GM12878 (cell line): ENCODE measurements at regions not wholly inside any gene's neighbourhood (a gene's known extent, or its start where the extent isn't known, plus 50 kb on each side); places are given as distances from the start of the nearest gene placed in this dataset.
A peak's percentile ranks its signal among the peaks of the same experiment; 100 is the strongest.

Experiments
- ATAC-seq: fragments of 200-7000 bp; cut with Tn5 transposase; 3 replicates; pipeline ENCODE4 v1.9.1; 2020; ENCODE audit warnings: mild to moderate bottlenecking, moderate library complexity
- BruUV-seq: library from RNA; stranded (reverse); fragments of 400-500 nt; replicated peaks from 2 replicates; lab custom pipeline; 2021; lab: Mats Ljungman, UMichigan
- CTCF ChIA-PET: fragments of 300-600 bp; sonication (Branson Sonifier 250); formaldehyde crosslinking; extraction: SDS; loops from one replicate; lab custom pipeline; 2021; ENCODE audit warnings: inconsistent platforms; lab: Yijun Ruan, JAX
- POLR2A ChIA-PET: fragments of 350-600 bp; formaldehyde crosslinking; extraction: SDS; loops from one replicate; lab custom pipeline; 2021; ENCODE audit warnings: inconsistent platforms; lab: Charles Lee
- RAD21 ChIA-PET: fragments of 300-600 bp; sonication (Branson Sonifier 250); formaldehyde crosslinking; loops from one replicate; lab custom pipeline; 2023; ENCODE audit warnings: antibody characterized with exemption; ENCODE audit not compliant: unreplicated experiment; lab: Charles Lee
- SMC1A ChIA-PET: fragments of 300-600 bp; sonication (Branson Sonifier 250); formaldehyde crosslinking; loops from one replicate; lab custom pipeline; 2023; ENCODE audit not compliant: unreplicated experiment, uncharacterized antibody; lab: Charles Lee
- DNase-seq: peaks from one replicate; pipeline ENCODE4 v3.0.0-alpha.2; 2011; ENCODE audit warnings: low read depth, low spot score
- FAIRE-seq: peaks from 3 replicates; lab custom pipeline; 2011; peaks lifted over from hg19 to GRCh38; lab: Jason Lieb, UNC
- H2AFZ ChIP-seq: 2 replicates; pipeline ENCODE4 v1.6.0; 2011; ENCODE audit warnings: low read depth, low read length, control low read depth; ENCODE audit not compliant: control insufficient read depth
- H3K27ac ChIP-seq: 2 replicates; pipeline ENCODE4 v1.5.1; 2011; ENCODE audit warnings: control low read depth; ENCODE audit not compliant: control insufficient read depth, insufficient read depth
- H3K27me3 ChIP-seq, 2 experiments: replicated peaks in 1 of 2; 2 replicates each; pipeline versions ENCODE4 v1.6.0 to v1.6.1; 2011; ENCODE audit warnings: low read length in 1 of 2; ENCODE audit not compliant: control insufficient read depth in 2 of 2, insufficient read depth in 2 of 2
- H3K36me3 ChIP-seq, 2 experiments: 2 replicates each; pipeline ENCODE4 v1.5.1; 2011; ENCODE audit warnings: low read length in 1 of 2; ENCODE audit not compliant: control insufficient read depth in 2 of 2, insufficient read depth in 2 of 2
- H3K4me1 ChIP-seq: 2 replicates; pipeline ENCODE4 v1.6.1; 2011; ENCODE audit warnings: mild to moderate bottlenecking, low read length, moderate library complexity, mixed read lengths; ENCODE audit not compliant: control insufficient read depth, insufficient read depth
- H3K4me2 ChIP-seq: 2 replicates; pipeline ENCODE4 v1.6.0; 2011; ENCODE audit warnings: control low read depth; ENCODE audit not compliant: control insufficient read depth, insufficient read depth
- H3K4me3 ChIP-seq: fragments of 200-600 bp; sonication (generic); 2 replicates; pipeline ENCODE4 v1.5.1; 2016
- H3K79me2 ChIP-seq: 2 replicates; pipeline ENCODE4 v1.6.0; 2011; ENCODE audit warnings: low read length; ENCODE audit not compliant: control insufficient read depth, insufficient read depth
- H3K9ac ChIP-seq: 2 replicates; pipeline ENCODE4 v1.8.0; 2011; ENCODE audit warnings: low read length, control low read depth, mixed read lengths; ENCODE audit not compliant: control insufficient read depth, insufficient read depth
- H3K9me3 ChIP-seq: replicated peaks from 3 replicates; pipeline ENCODE4 v1.5.1; 2011; ENCODE audit warnings: mild to moderate bottlenecking, low read length; ENCODE audit not compliant: control insufficient read depth, insufficient read depth
- H4K20me1 ChIP-seq: 2 replicates; pipeline ENCODE4 v1.6.0; 2011; ENCODE audit not compliant: control insufficient read depth, insufficient read depth
- NR2F1 ChIP-seq: fragments of 450-650 bp; conservative IDR thresholded peaks from 2 replicates; pipeline ENCODE4 v1.6.1; 2017; ENCODE audit warnings: mild to moderate bottlenecking
- PML ChIP-seq: IDR thresholded peaks from 2 replicates; pipeline ENCODE4 v1.6.1; 2012; ENCODE audit warnings: low read length, inconsistent platforms
- WGBS: methylation state at CpG from one replicate; pipeline ENCODE4 v1.1.6; 2016; ENCODE audit warnings: low lambda C conversion rate; ENCODE audit not compliant: insufficient replicate concordance, insufficient coverage; ENCODE audit errors: missing lambda C conversion rate; 5-methylcytosine and 5-hydroxymethylcytosine counted together
- in situ Hi-C: fragments of 300-500 bp; cut with MboI; formaldehyde crosslinking; loops from 9 replicates; pipeline ENCODE4 v1.14.3; 2018; ENCODE audit warnings: mixed read lengths
- intact Hi-C: fragments of 100-400 bp; cut with micrococcal nuclease; formaldehyde crosslinking; loops from one replicate; pipeline ENCODE4 v1.14.2; 2022; ENCODE audit not compliant: unreplicated experiment
- TF ChIP-seq, protein P1 (sequence below): IDR thresholded peaks from 2 replicates; pipeline ENCODE4 v1.6.1; 2012; ENCODE audit warnings: low read depth, low read length, improper control_type of control experiment
- TF ChIP-seq, protein P2 (sequence below): IDR thresholded peaks from 2 replicates; pipeline ENCODE4 v1.6.1; 2011; ENCODE audit warnings: low read depth, low read length, improper control_type of control experiment, borderline replicate concordance
- TF ChIP-seq, protein P3 (sequence below): fragments of 450-650 bp; IDR thresholded peaks from 2 replicates; pipeline ENCODE4 v1.6.1; 2017; ENCODE audit warnings: mild to moderate bottlenecking, moderate library complexity

DNA sequence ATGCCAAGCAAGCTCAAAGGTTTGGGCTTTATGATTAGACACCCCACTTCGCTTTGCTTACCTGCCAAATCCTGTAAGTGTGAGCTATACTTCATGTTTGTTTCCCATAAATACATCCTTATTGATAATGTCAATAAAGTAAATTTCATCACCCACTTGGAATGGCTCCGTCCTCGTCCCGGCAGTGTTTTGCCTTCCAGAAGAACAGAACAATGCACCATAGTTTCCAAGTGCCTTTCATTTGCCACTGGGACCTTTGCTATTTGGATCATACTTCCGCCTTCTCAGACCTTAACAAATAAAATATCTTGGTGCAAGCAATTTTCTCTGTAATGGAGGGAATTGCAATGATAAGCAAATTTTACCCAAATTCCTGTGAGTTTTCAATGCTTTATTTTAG is 229.3 kb downstream of the PIK3R1 start:
- intact Hi-C loops (loop anchor here (5.0 kb wide), 1 partner anchor 68 kb away; no protein-coding TSS in a partner anchor), in situ Hi-C loops (no loop called here)
- ATAC-seq (no peak), DNase-seq (no peak), FAIRE-seq (no peak)
- POLR2A ChIA-PET, result interaction anchor here (1.2 to 5.6 kb wide), 2 partner anchors 11 kb away, joined by 3 to 69 read pairs; no protein-coding TSS in a partner anchor
- RAD21 ChIA-PET, result interaction anchor here (0.6 to 13.2 kb wide), 5 partner anchors 11 to 158 kb away, joined by 3 to 190 read pairs (median 26); no protein-coding TSS in a partner anchor
- BruUV-seq, result no TSS peak
- Histone ChIP-seq H3K4me3 (no peak overlapping the region), H3K9ac (no peak overlapping the region), H2AFZ (no peak overlapping the region), H3K9me3 (no peaks in the 10 kb centered on the region; the same call in 1 of the 3 replicates), H3K36me3 (no peaks in the 10 kb centered on the region), H3K27ac (no peak overlapping the region), H3K79me2 (no peaks in the 10 kb centered on the region), H3K27me3 (no peaks in the 10 kb centered on the region), H3K4me2 (no peak overlapping the region), H4K20me1 (no peaks in the 10 kb centered on the region), H3K4me1 (peaks cover 29% of the 10 kb centered on the region)
- 96% methylated on average over 5 of the region's 5 CpGs for WGBS
- CTCF ChIA-PET, result interaction anchor here (1.4 to 11.3 kb wide), 5 partner anchors 10 to 158 kb away, joined by 4 to 97 read pairs (median 24); no protein-coding TSS in a partner anchor
- SMC1A ChIA-PET, result interaction anchor here (0.7 to 13.1 kb wide), 9 partner anchors 10 to 157 kb away, joined by 3 to 266 read pairs (median 4); no protein-coding TSS in a partner anchor
- TF ChIP-seq, protein P1, sequence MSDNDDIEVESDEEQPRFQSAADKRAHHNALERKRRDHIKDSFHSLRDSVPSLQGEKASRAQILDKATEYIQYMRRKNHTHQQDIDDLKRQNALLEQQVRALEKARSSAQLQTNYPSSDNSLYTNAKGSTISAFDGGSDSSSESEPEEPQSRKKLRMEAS, result no peak
- no peak for TF ChIP-seq PML

DNA sequence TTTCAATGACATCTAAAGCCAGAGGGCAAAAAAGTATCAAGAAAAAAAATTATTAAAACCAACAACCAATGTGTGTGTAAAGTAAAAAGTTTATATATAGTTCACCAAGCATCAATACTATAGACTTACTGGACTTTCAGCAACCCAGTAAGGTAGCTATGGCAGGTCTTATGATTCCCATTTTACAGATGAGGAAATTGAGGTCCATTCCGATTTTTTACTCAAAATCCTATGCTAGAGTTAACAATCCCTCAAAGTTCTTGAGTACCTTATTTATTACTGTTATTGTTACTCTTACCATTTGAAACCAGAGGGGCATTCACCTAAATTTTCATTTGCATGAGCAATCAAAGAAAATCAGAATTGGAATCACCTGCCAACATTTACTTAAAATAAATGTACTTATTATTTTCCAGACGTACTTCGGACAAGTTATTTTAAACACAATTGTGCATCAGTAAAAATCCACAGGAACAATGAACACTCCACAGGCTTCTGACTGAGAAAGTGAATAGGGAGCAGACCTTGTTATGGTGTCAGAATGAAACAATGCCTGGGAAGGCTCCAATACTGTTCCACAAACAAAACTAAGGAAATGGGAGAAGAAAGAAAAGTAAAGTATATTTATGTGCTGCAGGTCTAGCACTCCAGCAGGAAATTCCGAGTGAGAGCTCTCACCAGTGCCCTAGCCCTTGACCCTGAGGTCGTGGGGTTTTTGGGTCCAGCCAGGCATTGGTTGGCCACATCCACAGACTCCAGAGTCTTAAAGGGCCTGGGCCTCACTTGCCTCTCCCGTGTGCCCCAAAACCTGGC is 229.9 kb downstream of the PIK3R1 start:
- peak overlapping the region; percentile 12; the same call in 1 of the 2 replicates for H3K9ac ChIP-seq
- SMC1A ChIA-PET, result interaction anchor here (0.6 to 13.1 kb wide), 11 partner anchors 9 to 158 kb away, joined by 3 to 266 read pairs (median 4); no protein-coding TSS in a partner anchor
- H3K4me3 ChIP-seq, result no peak overlapping the region
- 44% methylated on average over 6 of the region's 6 CpGs for WGBS
- peak overlapping the region; percentile 77 for H3K27ac ChIP-seq
- no TSS peak for BruUV-seq
- RAD21 ChIA-PET, result interaction anchor here (1.3 to 13.2 kb wide), 6 partner anchors 11 to 158 kb away, joined by 3 to 190 read pairs (median 16); no protein-coding TSS in a partner anchor
- CTCF ChIA-PET, result interaction anchor here (0.8 to 11.3 kb wide), 6 partner anchors 10 to 158 kb away, joined by 3 to 97 read pairs (median 14); no protein-coding TSS in a partner anchor
- in situ Hi-C loops (no loop called here), intact Hi-C loops (loop anchor here (1.0 to 5.0 kb wide), 2 partner anchors 11 to 68 kb away; no protein-coding TSS in a partner anchor)
- no peaks in the 10 kb centered on the region; the same call in 1 of the 3 replicates for H3K9me3 ChIP-seq
- no peak overlapping the region for H3K4me2 ChIP-seq
- no peaks in the 10 kb centered on the region for H3K36me3 ChIP-seq
- H4K20me1 ChIP-seq, result no peaks in the 10 kb centered on the region
- FAIRE-seq (no peak), ATAC-seq (no peak), DNase-seq (no peak)
- H3K4me1 ChIP-seq, result peaks cover 29% of the 10 kb centered on the region
- H3K79me2 ChIP-seq, result no peaks in the 10 kb centered on the region
- H2AFZ ChIP-seq, result peak overlapping the region; percentile 75
- POLR2A ChIA-PET, result interaction anchor here (0.6 to 5.6 kb wide), 3 partner anchors 10 to 18 kb away, joined by 3 to 69 read pairs (median 3); no protein-coding TSS in a partner anchor
- H3K27me3 ChIP-seq, result no peaks in the 10 kb centered on the region
- TF ChIP-seq, protein P2, sequence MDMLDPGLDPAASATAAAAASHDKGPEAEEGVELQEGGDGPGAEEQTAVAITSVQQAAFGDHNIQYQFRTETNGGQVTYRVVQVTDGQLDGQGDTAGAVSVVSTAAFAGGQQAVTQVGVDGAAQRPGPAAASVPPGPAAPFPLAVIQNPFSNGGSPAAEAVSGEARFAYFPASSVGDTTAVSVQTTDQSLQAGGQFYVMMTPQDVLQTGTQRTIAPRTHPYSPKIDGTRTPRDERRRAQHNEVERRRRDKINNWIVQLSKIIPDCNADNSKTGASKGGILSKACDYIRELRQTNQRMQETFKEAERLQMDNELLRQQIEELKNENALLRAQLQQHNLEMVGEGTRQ, result no peak
- peak; percentile 77 for TF ChIP-seq NR2F1
- TF ChIP-seq, protein P3, sequence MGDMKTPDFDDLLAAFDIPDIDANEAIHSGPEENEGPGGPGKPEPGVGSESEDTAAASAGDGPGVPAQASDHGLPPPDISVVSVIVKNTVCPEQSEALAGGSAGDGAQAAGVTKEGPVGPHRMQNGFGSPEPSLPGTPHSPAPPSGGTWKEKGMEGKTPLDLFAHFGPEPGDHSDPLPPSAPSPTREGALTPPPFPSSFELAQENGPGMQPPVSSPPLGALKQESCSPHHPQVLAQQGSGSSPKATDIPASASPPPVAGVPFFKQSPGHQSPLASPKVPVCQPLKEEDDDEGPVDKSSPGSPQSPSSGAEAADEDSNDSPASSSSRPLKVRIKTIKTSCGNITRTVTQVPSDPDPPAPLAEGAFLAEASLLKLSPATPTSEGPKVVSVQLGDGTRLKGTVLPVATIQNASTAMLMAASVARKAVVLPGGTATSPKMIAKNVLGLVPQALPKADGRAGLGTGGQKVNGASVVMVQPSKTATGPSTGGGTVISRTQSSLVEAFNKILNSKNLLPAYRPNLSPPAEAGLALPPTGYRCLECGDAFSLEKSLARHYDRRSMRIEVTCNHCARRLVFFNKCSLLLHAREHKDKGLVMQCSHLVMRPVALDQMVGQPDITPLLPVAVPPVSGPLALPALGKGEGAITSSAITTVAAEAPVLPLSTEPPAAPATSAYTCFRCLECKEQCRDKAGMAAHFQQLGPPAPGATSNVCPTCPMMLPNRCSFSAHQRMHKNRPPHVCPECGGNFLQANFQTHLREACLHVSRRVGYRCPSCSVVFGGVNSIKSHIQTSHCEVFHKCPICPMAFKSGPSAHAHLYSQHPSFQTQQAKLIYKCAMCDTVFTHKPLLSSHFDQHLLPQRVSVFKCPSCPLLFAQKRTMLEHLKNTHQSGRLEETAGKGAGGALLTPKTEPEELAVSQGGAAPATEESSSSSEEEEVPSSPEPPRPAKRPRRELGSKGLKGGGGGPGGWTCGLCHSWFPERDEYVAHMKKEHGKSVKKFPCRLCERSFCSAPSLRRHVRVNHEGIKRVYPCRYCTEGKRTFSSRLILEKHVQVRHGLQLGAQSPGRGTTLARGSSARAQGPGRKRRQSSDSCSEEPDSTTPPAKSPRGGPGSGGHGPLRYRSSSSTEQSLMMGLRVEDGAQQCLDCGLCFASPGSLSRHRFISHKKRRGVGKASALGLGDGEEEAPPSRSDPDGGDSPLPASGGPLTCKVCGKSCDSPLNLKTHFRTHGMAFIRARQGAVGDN, result peak; percentile 78
